Hepatocyte (in vitro differentiated cells): ENCODE measurements at regions not wholly inside any gene's neighbourhood (a gene's known extent, or its start where the extent isn't known, plus 50 kb on each side); places are given as distances from the start of the nearest gene placed in this dataset.
A peak's percentile ranks its signal among the peaks of the same experiment; 100 is the strongest.

ENCODE experiments used
- DNase-seq: peaks from one replicate; pipeline ENCODE4 v3.0.0-alpha.2; 2016; ENCODE audit warnings: low spot score
- H2AFZ ChIP-seq: fragments of 200-600 bp; sonication (generic); 2 replicates; pipeline ENCODE4 v1.6.0; 2016; ENCODE audit warnings: antibody characterized with exemption, mild to moderate bottlenecking
- H3K27ac ChIP-seq: fragments of 200-600 bp; sonication (generic); 2 replicates; pipeline ENCODE4 v1.5.1; 2016; ENCODE audit warnings: mild to moderate bottlenecking
- H3K27me3 ChIP-seq: fragments of 200-600 bp; sonication (generic); 2 replicates; pipeline ENCODE4 v1.6.1; 2016
- H3K36me3 ChIP-seq: fragments of 200-600 bp; sonication (generic); replicated peaks from 2 replicates; pipeline ENCODE4 v1.5.1; 2016; ENCODE audit warnings: low read depth; ENCODE audit not compliant: insufficient read depth
- H3K4me1 ChIP-seq: fragments of 200-600 bp; sonication (generic); 2 replicates; pipeline ENCODE4 v1.5.1; 2016; ENCODE audit warnings: mild to moderate bottlenecking, moderate library complexity; ENCODE audit not compliant: insufficient read depth
- H3K4me2 ChIP-seq: fragments of 200-600 bp; sonication (generic); 2 replicates; pipeline ENCODE4 v1.6.0; 2016
- H3K4me3 ChIP-seq: fragments of 200-600 bp; sonication (generic); 2 replicates; pipeline ENCODE4 v1.5.1; 2016; ENCODE audit warnings: mild to moderate bottlenecking
- H3K79me2 ChIP-seq: fragments of 200-600 bp; sonication (generic); 2 replicates; pipeline ENCODE4 v1.6.0; 2017; ENCODE audit warnings: mild to moderate bottlenecking
- H3K9me2 ChIP-seq: fragments of 200-600 bp; sonication (generic); replicated peaks from 2 replicates; pipeline ENCODE4 v1.6.0; 2017; ENCODE audit warnings: mild to moderate bottlenecking; ENCODE audit not compliant: insufficient read depth
- H3K9me3 ChIP-seq: fragments of 200-600 bp; sonication (generic); 2 replicates; pipeline ENCODE4 v1.5.1; 2016; ENCODE audit warnings: low read depth, mild to moderate bottlenecking
- H4K20me1 ChIP-seq: fragments of 200-600 bp; sonication (generic); 2 replicates; pipeline ENCODE4 v1.6.0; 2016; ENCODE audit warnings: mild to moderate bottlenecking; ENCODE audit not compliant: insufficient read depth, poor library complexity, severe bottlenecking
- CTCF ChIP-seq: fragments of 200-600 bp; sonication (generic); IDR thresholded peaks from 2 replicates; pipeline ENCODE4 v1.5.1; 2016; ENCODE audit warnings: antibody characterized with exemption, mild to moderate bottlenecking; ENCODE audit not compliant: poor library complexity
- EZH2 ChIP-seq: fragments of 200-600 bp; sonication (generic); IDR thresholded peaks from 2 replicates; pipeline ENCODE4 v1.6.1; 2016; ENCODE audit warnings: antibody characterized with exemption, mild to moderate bottlenecking, borderline replicate concordance
- EZH2phosphoT487 ChIP-seq: fragments of 200-600 bp; sonication (generic); IDR thresholded peaks from one replicate; pipeline ENCODE4 v1.6.1; 2018; ENCODE audit warnings: antibody characterized with exemption, mild to moderate bottlenecking, low read depth, moderate library complexity; ENCODE audit not compliant: unreplicated experiment, severe bottlenecking
- WGBS: methylation state at CpG from one replicate; pipeline ENCODE4 v1.1.6; 2016; ENCODE audit warnings: low lambda C conversion rate; ENCODE audit errors: missing lambda C conversion rate; 5-methylcytosine and 5-hydroxymethylcytosine counted together

- H3K9me2 ChIP-seq = no peaks in the 10 kb centered on the region
- H3K79me2 ChIP-seq = no peaks in the 10 kb centered on the region
- H4K20me1 ChIP-seq = no peaks in the 10 kb centered on the region
- 67% methylated on average over 6 of the region's 6 CpGs for WGBS
- H3K4me1 ChIP-seq = peaks cover 4% of the 10 kb centered on the region
- peaks cover 4% of the 10 kb centered on the region for H3K27me3 ChIP-seq
- H3K4me3 ChIP-seq = no peak overlapping the region
- DNase-seq = peak; percentile 8
- no peaks in the 10 kb centered on the region for H3K36me3 ChIP-seq
- H3K27ac ChIP-seq = no peak overlapping the region
- TF ChIP-seq CTCF (no peak), EZH2 (no peak)
- H2AFZ ChIP-seq = no peak overlapping the region
- H3K4me2 ChIP-seq = no peak overlapping the region
- H3K9me3 ChIP-seq = no peaks in the 10 kb centered on the region
Measured at GRCh38 chr9:13424204-13424603, 144.7 kb upstream of the MPDZ start.

GRCh38 chr9:13414349-13414748 lies 134.9 kb upstream of the MPDZ start:
- H3K4me3 ChIP-seq = no peak overlapping the region
- H2AFZ ChIP-seq = no peak overlapping the region
- H3K9me2 ChIP-seq = no peaks in the 10 kb centered on the region
- no peak overlapping the region for H3K27ac ChIP-seq
- TF ChIP-seq EZH2phosphoT487 = no peak
- TF ChIP-seq CTCF = no peak
- TF ChIP-seq EZH2 = no peak
- no peak overlapping the region for H3K4me2 ChIP-seq
- H3K4me1 ChIP-seq = no peaks in the 10 kb centered on the region
- H3K79me2 ChIP-seq = no peaks in the 10 kb centered on the region
- no peaks in the 10 kb centered on the region for H3K9me3 ChIP-seq
- no peaks in the 10 kb centered on the region for H3K27me3 ChIP-seq
- no peak for DNase-seq
- H4K20me1 ChIP-seq = no peaks in the 10 kb centered on the region
- no peaks in the 10 kb centered on the region for H3K36me3 ChIP-seq

GRCh38 chr9:13412331-13412730 lies 132.8 kb upstream of the MPDZ start:
- no peaks in the 10 kb centered on the region for H3K9me3 ChIP-seq

More at GRCh38 chr9:13412331-13412730, 132.8 kb upstream of the MPDZ start:
- Histone ChIP-seq H2AFZ (no peak overlapping the region), H3K4me1 (no peaks in the 10 kb centered on the region), H3K27me3 (no peaks in the 10 kb centered on the region), H3K4me2 (no peak overlapping the region), H3K79me2 (no peaks in the 10 kb centered on the region), H4K20me1 (no peaks in the 10 kb centered on the region), H3K36me3 (no peaks in the 10 kb centered on the region), H3K4me3 (no peak overlapping the region), H3K27ac (no peak overlapping the region), H3K9me2 (no peaks in the 10 kb centered on the region)
- DNase-seq = no peak
- TF ChIP-seq EZH2phosphoT487 = no peak
- no peak for TF ChIP-seq CTCF
- TF ChIP-seq EZH2 = no peak
- WGBS = 67% methylated on average over 2 of the region's 2 CpGs
